ENCODE measurements at regions not wholly inside any gene's neighbourhood (a gene's known extent, or its start where the extent isn't known, plus 50 kb on each side); places are given as distances from the start of the nearest gene placed in this dataset.

GRCh38 chr3:102529452-102529851, 94.6 kb downstream of the ZPLD1 start:
- DNase-seq, result no peak

- no peak for DNase-seq
These were observed 95.8 kb downstream of the ZPLD1 start for GRCh38 chr3:102530415-102531181.

GRCh38 chr3:102531686-102532085, 96.9 kb downstream of the ZPLD1 start:
- DNase-seq, result no peak

GRCh38 chr3:102532901-102533300, 98.1 kb downstream of the ZPLD1 start:
- no peak for DNase-seq

GRCh38 chr3:102533784-102534183, 99.0 kb downstream of the ZPLD1 start:
- no peak for DNase-seq

GRCh38 chr3:102536456-102536855, 101.6 kb downstream of the ZPLD1 start:
- DNase-seq, result no peak

GRCh38 chr3:102537123-102537522, 102.3 kb downstream of the ZPLD1 start:
- DNase-seq, result no peak

GRCh38 chr3:102544741-102545140, 109.9 kb downstream of the ZPLD1 start:
- DNase-seq, result no peak

GRCh38 chr3:102545276-102545675, 110.5 kb downstream of the ZPLD1 start:
- DNase-seq, result no peak

- no peak for DNase-seq
These were observed 119.1 kb downstream of the ZPLD1 start for GRCh38 chr3:102553876-102554275.

- DNase-seq, result no peak
These were observed 135.7 kb downstream of the ZPLD1 start for GRCh38 chr3:102570511-102570910.

- no peak for DNase-seq
These were observed 136.2 kb downstream of the ZPLD1 start for GRCh38 chr3:102571006-102571405.

- no peak for DNase-seq
These were observed 137.0 kb downstream of the ZPLD1 start for GRCh38 chr3:102571720-102572384.

- DNase-seq, result no peak
These were observed 138.7 kb downstream of the ZPLD1 start for GRCh38 chr3:102573483-102574028.

- no peak for DNase-seq
These were observed 139.5 kb downstream of the ZPLD1 start for GRCh38 chr3:102574355-102574754.

GRCh38 chr3:102576651-102577050, 141.8 kb downstream of the ZPLD1 start:
- DNase-seq, result no peak

GRCh38 chr3:102577082-102577789, 142.4 kb downstream of the ZPLD1 start:
- DNase-seq, result no peak

- DNase-seq, result no peak
These were observed 145.9 kb downstream of the ZPLD1 start for GRCh38 chr3:102580760-102581159.

- no peak for DNase-seq
These were observed 151.7 kb downstream of the ZPLD1 start for GRCh38 chr3:102586485-102586884.

GRCh38 chr3:102593812-102594602, 159.2 kb downstream of the ZPLD1 start:
- DNase-seq, result no peak

- no peak for DNase-seq
These were observed 160.2 kb downstream of the ZPLD1 start for GRCh38 chr3:102595057-102595456.

GRCh38 chr3:102599819-102600576, 165.2 kb downstream of the ZPLD1 start:
- DNase-seq, result no peak

Data from effector CD4-positive, alpha-beta T cell (primary cell).